Esophagus squamous epithelium (tissue), 4 donors: ENCODE measurements at regions not wholly inside any gene's neighbourhood (a gene's known extent, or its start where the extent isn't known, plus 50 kb on each side); places are given as distances from the start of the nearest gene placed in this dataset.

Experiments used
- POLR2A ChIP-seq, 4 donors: fragments of 450-650 bp; IDR thresholded peaks; one replicate each; pipeline ENCODE4 v1.6.1; 2017; ENCODE audit warnings: antibody characterized with exemption in 4 of 4, mild to moderate bottlenecking in 4 of 4, moderate library complexity in 3 of 4
- TF ChIP-seq, protein P1 (sequence below), 6 experiments: fragments of 450-650 bp in 4 of 6; fragments of 200-600 bp in 2 of 6; sonication (generic) in 2 of 6; IDR thresholded peaks; one replicate each; pipeline ENCODE4 v1.5.1; 2016 to 2019; ENCODE audit warnings: antibody characterized with exemption in 6 of 6, mild to moderate bottlenecking in 4 of 6, moderate library complexity in 4 of 6

DNA sequence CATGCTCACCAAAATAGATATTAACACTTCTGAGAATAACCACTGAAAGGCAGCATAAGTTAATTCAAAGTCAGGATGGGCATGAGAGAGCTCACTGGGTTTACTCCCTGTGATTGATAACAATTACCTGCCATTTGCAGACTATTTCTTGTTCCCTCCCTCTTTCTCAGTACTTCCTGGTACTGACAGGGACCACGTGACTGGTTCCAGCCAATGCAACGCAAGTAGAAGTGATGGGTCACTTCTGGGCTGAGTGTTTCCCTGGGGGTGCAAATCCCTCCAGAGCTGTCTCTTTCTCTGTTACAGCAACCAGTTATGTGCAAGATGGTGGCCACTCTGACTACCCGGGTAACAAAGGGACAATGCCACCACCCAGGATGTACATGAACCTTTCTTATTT lies 118.8 kb downstream of the EFNB2 start:
- TF ChIP-seq, protein P1, sequence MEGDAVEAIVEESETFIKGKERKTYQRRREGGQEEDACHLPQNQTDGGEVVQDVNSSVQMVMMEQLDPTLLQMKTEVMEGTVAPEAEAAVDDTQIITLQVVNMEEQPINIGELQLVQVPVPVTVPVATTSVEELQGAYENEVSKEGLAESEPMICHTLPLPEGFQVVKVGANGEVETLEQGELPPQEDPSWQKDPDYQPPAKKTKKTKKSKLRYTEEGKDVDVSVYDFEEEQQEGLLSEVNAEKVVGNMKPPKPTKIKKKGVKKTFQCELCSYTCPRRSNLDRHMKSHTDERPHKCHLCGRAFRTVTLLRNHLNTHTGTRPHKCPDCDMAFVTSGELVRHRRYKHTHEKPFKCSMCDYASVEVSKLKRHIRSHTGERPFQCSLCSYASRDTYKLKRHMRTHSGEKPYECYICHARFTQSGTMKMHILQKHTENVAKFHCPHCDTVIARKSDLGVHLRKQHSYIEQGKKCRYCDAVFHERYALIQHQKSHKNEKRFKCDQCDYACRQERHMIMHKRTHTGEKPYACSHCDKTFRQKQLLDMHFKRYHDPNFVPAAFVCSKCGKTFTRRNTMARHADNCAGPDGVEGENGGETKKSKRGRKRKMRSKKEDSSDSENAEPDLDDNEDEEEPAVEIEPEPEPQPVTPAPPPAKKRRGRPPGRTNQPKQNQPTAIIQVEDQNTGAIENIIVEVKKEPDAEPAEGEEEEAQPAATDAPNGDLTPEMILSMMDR (IDR thresholded peaks at IDR 0.05), result no peak
- TF ChIP-seq POLR2A (IDR thresholded peaks at IDR 0.05), result no peak
